ENCODE measurements at regions not wholly inside any gene's neighbourhood (a gene's known extent, or its start where the extent isn't known, plus 50 kb on each side); places are given as distances from the start of the nearest gene placed in this dataset.

GRCh38 chr12:131448254-131448795 is 262.6 kb upstream of the SFSWAP start:
- in situ Hi-C loops (cut with HindIII; ENCODE audit: low pct_ligation_motif_present, low sequenced_read_pairs) = no loop called here
- H3K27me3 ChIP-seq (replicated peaks) = no peaks in the 10 kb centered on the region
- H3K36me3 ChIP-seq (replicated peaks) = no peaks in the 10 kb centered on the region
- TF ChIP-seq, protein P1, sequence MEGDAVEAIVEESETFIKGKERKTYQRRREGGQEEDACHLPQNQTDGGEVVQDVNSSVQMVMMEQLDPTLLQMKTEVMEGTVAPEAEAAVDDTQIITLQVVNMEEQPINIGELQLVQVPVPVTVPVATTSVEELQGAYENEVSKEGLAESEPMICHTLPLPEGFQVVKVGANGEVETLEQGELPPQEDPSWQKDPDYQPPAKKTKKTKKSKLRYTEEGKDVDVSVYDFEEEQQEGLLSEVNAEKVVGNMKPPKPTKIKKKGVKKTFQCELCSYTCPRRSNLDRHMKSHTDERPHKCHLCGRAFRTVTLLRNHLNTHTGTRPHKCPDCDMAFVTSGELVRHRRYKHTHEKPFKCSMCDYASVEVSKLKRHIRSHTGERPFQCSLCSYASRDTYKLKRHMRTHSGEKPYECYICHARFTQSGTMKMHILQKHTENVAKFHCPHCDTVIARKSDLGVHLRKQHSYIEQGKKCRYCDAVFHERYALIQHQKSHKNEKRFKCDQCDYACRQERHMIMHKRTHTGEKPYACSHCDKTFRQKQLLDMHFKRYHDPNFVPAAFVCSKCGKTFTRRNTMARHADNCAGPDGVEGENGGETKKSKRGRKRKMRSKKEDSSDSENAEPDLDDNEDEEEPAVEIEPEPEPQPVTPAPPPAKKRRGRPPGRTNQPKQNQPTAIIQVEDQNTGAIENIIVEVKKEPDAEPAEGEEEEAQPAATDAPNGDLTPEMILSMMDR (IDR thresholded peaks at IDR 0.05; ENCODE audit: low read depth, low read length, missing control alignments) = no peak
- no peak overlapping the region for H3K27ac ChIP-seq
- no peak for DNase-seq
- H3K4me3 ChIP-seq (ENCODE audit: low read depth, low read length) = no peak overlapping the region

DNA sequence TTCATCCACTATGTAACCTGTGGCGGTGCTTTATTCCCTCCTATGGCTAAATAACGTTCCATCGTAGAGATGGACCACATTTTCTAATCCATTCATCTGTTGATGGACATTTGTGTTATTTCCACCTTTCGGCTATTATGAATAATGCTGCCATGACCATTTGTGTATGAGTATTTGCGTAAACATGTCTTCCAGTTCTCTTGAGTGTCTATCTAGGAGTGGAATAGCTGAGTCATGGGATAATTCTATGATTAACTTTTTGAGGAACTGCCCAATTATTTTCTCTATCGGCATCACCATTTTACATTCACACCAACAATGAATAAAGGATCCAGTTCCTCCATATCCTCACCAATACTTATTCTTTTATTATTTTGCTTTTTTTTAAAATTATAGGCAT is 261.9 kb upstream of the SFSWAP start:
- in situ Hi-C loops (cut with HindIII; ENCODE audit: low pct_ligation_motif_present, low sequenced_read_pairs) = no loop called here
- H3K4me3 ChIP-seq (ENCODE audit: low read depth, low read length) = no peak overlapping the region
- H3K36me3 ChIP-seq (replicated peaks) = no peaks in the 10 kb centered on the region
- H3K27ac ChIP-seq = no peak overlapping the region
- no peaks in the 10 kb centered on the region for H3K27me3 ChIP-seq (replicated peaks)
- TF ChIP-seq, protein P1 (IDR thresholded peaks at IDR 0.05; ENCODE audit: low read depth, low read length, missing control alignments) = no peak
- no peak for DNase-seq

- Histone ChIP-seq H3K36me3 (replicated peaks) (no peaks in the 10 kb centered on the region), H3K4me3 (ENCODE audit: low read depth, low read length) (no peak overlapping the region), H3K27ac (no peak overlapping the region), H3K27me3 (replicated peaks) (no peaks in the 10 kb centered on the region)
- in situ Hi-C loops (cut with HindIII; ENCODE audit: low pct_ligation_motif_present, low sequenced_read_pairs) = no loop called here
- TF ChIP-seq, protein P1 (IDR thresholded peaks at IDR 0.05; ENCODE audit: low read depth, low read length, missing control alignments) = peak; percentile 8
- no peak for DNase-seq
These were observed 258.4 kb upstream of the SFSWAP start for GRCh38 chr12:131452444-131452860.

GRCh38 chr12:131454418-131455217 is 256.3 kb upstream of the SFSWAP start:
- TF ChIP-seq, protein P1 (IDR thresholded peaks at IDR 0.05; ENCODE audit: low read depth, low read length, missing control alignments) = peak; percentile 28
- in situ Hi-C loops (cut with HindIII; ENCODE audit: low pct_ligation_motif_present, low sequenced_read_pairs) = no loop called here
- DNase-seq = peak; percentile 7
- Histone ChIP-seq H3K4me3 (ENCODE audit: low read depth, low read length) (no peak overlapping the region), H3K27ac (no peak overlapping the region), H3K27me3 (replicated peaks) (no peaks in the 10 kb centered on the region), H3K36me3 (replicated peaks) (no peaks in the 10 kb centered on the region)

- TF ChIP-seq, protein P1 (IDR thresholded peaks at IDR 0.05; ENCODE audit: low read depth, low read length, missing control alignments) = no peak
- in situ Hi-C loops (cut with HindIII; ENCODE audit: low pct_ligation_motif_present, low sequenced_read_pairs) = no loop called here
- H3K27ac ChIP-seq = no peak overlapping the region
These were observed 255.7 kb upstream of the SFSWAP start for GRCh38 chr12:131455218-131455506.

More at GRCh38 chr12:131455218-131455506, 255.7 kb upstream of the SFSWAP start:
- H3K4me3 ChIP-seq (ENCODE audit: low read depth, low read length) = no peak overlapping the region
- H3K27me3 ChIP-seq (replicated peaks) = no peaks in the 10 kb centered on the region
- DNase-seq = no peak
- no peaks in the 10 kb centered on the region for H3K36me3 ChIP-seq (replicated peaks)

All from brain microvascular endothelial cell (primary cell).